GM13976 (cell line): ENCODE measurements at regions not wholly inside any gene's neighbourhood (a gene's known extent, or its start where the extent isn't known, plus 50 kb on each side); places are given as distances from the start of the nearest gene placed in this dataset.

Source experiments
- DNase-seq: peaks from one replicate; pipeline ENCODE4 v3.0.0; 2012; ENCODE audit warnings: low spot score
- in situ Hi-C: fragments of 300-500 bp; cut with MboI; formaldehyde crosslinking; loops from one replicate; pipeline ENCODE4 v1.12.0; 2022; ENCODE audit warnings: low sequenced_read_pairs, mixed read lengths, inconsistent platforms; ENCODE audit not compliant: unreplicated experiment
- TF ChIP-seq, protein P1 (sequence below): IDR thresholded peaks from 2 replicates; pipeline ENCODE4 v1.5.1; 2012; ENCODE audit warnings: borderline replicate concordance, mild to moderate bottlenecking; ENCODE audit not compliant: insufficient read depth; ENCODE audit errors: extremely low read depth, missing control alignments, control extremely low read depth

DNA sequence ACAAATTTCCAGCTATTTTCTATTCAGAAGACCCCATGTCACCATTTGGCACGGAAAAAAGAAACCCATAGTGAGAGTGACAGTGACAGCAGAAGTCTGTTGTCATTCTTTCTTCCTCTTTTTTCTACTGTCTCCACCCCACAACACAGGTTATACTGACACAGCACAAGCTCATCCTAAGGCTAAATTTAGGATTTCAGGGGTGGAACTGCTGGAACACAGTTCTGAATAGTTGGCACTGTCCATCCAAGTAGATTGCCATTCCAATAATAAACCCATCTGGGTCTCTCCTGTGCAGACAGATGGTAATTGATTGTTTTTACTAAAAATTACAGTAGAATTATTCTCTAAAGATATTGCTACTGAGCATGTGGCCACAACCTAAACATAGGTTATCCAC lies 95.2 kb upstream of the C11orf87 start:
- DNase-seq, result no peak
- in situ Hi-C loops, result no loop called here
- TF ChIP-seq, protein P1, sequence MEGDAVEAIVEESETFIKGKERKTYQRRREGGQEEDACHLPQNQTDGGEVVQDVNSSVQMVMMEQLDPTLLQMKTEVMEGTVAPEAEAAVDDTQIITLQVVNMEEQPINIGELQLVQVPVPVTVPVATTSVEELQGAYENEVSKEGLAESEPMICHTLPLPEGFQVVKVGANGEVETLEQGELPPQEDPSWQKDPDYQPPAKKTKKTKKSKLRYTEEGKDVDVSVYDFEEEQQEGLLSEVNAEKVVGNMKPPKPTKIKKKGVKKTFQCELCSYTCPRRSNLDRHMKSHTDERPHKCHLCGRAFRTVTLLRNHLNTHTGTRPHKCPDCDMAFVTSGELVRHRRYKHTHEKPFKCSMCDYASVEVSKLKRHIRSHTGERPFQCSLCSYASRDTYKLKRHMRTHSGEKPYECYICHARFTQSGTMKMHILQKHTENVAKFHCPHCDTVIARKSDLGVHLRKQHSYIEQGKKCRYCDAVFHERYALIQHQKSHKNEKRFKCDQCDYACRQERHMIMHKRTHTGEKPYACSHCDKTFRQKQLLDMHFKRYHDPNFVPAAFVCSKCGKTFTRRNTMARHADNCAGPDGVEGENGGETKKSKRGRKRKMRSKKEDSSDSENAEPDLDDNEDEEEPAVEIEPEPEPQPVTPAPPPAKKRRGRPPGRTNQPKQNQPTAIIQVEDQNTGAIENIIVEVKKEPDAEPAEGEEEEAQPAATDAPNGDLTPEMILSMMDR, result no peak

- in situ Hi-C loops, result no loop called here
- no peak for DNase-seq
- TF ChIP-seq, protein P1, result no peak
Observed at GRCh38 chr11:109329716-109330115, 92.3 kb upstream of the C11orf87 start.

GRCh38 chr11:109338131-109338530 lies 83.9 kb upstream of the C11orf87 start:
- in situ Hi-C loops, result no loop called here
- DNase-seq, result no peak
- TF ChIP-seq, protein P1, result no peak

DNA sequence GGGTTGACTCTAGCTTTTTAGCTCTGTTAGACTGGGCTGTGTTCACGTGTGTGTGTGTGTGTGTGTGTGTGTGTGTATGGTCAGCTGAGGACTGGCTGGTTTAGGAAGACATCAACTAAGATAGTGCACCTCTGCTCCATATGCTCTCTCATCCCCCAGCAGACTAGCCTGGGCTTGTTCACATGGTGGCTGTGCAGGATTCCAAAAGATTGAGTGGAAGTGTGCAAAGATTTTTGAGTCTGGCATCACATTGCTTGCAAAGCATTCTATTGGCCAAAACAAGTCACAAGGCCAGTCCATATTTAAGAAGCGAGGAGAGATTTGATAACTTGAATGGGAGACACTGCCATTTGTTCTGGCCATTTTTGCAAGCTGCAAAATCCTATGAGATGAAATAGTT lies 79.7 kb upstream of the C11orf87 start:
- DNase-seq, result no peak
- in situ Hi-C loops, result no loop called here
- TF ChIP-seq, protein P1, result no peak

DNA sequence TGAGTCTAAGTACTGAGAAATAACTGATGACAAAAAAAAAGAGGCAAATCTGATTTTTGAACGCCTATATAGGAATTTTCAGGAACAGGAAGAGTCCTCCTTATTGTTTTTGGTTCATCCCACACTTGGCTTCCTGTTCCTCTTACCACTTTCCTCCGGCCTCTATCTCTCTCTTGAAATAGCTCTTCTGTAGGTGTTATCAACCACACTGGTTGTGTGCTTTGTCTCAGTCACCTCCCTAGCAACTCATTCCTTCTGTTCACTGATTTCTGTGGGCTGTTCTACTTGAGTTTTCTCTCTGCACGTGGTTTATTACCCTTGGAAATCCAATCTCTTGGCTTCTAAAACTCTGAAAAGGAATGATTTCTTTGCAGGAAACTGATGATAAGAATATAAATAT lies 78.7 kb upstream of the C11orf87 start:
- TF ChIP-seq, protein P1, result no peak
- in situ Hi-C loops, result no loop called here
- no peak for DNase-seq

GRCh38 chr11:109347304-109347703 lies 74.7 kb upstream of the C11orf87 start:
- TF ChIP-seq, protein P1, result no peak
- no peak for DNase-seq
- in situ Hi-C loops, result no loop called here
